GM11168 (cell line): ENCODE measurements at regions not wholly inside any gene's neighbourhood (a gene's known extent, or its start where the extent isn't known, plus 50 kb on each side); places are given as distances from the start of the nearest gene placed in this dataset.

Experiments
- in situ Hi-C: fragments of 300-500 bp; cut with MboI; formaldehyde crosslinking; loops from one replicate; pipeline ENCODE4 v1.12.0; 2022; ENCODE audit warnings: low sequenced_read_pairs; ENCODE audit not compliant: unreplicated experiment

DNA sequence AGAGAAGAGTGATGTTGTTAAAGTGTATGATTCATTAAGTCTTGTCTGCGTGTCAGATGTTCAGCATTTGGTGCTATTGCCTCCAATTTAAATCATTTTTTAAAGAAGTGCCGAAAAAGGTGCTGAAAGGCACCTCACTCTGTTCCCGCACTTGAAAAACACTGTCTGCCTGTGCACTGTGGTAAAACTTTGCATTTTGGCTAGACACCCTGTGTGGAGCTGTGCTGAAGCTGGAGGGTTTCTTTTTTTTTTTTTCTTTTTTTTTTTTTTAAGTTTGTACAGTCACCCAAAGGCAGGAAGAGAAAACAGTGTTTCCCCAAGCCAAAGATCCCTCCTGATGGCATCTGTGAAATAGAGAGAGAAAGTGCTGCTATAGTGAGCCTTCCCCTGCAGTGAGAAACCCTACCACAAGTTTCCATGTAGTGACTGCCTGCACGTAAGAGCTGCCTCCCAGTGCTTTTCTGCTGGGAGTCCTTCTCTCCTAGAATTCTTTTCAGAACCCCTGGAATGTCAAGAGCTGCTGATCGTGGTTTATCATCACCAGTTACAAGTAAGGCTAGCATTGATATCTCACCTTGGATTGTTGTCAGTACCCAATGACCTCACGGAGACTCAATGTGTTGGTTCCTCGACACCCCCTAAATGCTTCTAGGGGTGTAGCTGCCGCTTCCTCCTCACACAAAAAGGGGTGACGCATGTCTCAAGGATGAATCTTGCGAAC, 116.0 kb upstream of the SOX9 start:
- in situ Hi-C loops, result no loop called here

DNA sequence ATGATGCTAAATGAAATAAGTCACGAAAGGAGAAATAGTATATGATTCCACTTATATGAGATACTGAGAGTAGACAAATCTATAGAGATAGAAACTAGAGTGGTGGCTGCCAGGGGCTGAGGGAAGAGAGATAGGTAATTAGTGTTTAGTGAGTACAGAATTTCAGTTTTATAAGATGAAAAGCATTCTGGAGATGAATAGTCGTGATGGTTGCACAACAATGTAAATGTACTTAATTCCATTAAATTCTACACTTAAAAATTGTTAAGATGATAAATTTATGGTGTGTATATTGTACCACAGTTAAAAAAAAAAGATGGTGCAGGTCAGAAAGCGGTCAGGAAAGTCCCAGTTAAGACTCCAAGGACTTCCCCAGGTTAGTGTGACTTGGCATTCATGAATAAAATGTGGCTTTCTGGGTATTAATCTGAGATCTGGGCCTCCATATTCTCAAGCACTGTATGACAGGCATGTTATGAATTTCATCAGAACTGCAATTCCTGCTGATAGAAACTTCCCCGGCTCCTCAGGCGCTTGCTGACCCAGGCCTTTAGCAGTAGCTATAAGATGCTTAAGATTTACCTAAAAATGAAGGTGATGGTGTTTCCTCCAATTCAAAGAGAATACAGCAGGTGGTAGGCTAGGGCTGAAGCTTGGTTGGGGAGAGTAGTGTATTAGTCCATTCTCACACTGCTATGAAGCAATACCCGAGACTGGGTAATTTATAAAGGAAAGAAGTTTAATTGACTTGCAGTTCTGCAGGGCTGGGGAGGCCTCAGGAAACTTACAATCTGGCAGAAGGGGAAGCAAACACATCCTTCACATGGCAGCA, 115.3 kb upstream of the SOX9 start:
- in situ Hi-C loops, result no loop called here

DNA sequence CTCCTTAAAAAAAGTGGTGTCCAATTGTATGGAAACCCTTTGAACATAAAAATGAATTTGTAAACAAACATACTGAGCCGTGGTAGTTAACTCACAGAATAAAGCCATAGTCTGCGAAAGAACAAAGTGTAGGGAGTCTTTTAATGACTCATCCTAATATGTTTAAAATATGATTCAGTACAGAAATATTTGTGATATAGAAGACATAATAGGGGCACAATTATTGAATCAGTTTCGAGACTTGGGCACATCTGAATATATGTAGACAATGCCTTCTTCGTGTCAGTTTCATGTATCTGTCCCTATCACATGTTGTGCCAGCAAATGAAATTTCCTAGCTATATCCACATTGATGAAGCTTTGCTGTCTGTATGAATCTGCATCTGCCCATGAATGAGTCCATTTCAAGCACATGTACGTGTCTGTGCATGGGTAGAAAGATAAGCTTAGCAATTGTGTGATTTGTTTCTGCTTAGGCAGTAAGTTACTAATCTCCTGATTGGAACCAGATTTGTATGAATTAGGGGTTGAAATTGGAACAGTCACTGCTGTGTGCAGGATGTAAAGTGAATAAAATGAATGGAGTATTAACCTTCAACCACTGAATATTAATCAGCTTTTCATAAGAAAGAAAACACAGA, 112.5 kb upstream of the SOX9 start:
- in situ Hi-C loops, result no loop called here

DNA sequence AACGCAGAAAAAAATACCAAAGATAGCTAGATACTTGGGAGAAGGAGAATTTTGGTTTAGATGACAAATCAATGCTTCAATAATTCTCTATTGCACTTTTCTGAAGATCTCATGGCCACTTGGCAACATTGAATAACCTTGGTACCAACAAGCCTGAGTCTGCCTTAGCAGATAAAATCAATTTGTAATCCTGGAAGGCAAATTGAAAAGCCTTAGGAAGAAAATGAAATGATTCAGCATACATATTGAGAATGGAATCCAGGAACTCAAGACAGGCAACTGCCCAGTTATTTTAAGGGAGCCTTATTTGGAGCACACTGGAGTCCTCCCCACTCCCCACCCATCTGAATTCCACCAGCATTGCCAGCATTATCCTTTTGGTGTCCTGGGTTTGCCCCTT, 109.3 kb upstream of the SOX9 start:
- in situ Hi-C loops, result no loop called here

DNA sequence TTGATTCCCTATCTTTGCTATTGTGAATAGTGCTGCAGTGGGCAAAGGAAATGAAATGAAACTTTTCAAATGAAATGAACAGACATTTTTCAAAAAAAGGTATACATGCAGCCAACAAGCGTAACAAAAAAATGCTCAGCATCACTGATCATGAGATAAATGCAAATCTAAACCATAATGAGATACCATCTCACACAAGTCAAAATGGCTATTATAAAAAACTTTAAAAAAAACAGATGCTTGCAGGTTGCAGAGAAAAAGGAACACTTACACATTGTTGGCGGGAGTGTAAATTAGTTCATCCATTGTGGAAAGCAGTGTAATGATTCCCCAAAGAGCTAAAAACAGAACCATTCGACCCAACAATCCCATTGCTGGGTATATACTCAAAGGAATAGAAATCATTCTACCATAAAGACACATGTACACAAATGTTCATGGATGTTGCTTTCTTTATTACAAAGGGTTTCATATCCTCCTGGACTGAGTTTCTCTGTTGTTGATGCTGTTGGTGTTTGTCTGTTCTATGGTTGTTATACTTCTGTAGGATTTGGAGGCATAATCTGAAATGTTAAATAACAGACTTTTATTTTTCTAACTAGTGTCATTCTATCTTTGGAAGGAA, 99.3 kb upstream of the SOX9 start:
- in situ Hi-C loops, result no loop called here

DNA sequence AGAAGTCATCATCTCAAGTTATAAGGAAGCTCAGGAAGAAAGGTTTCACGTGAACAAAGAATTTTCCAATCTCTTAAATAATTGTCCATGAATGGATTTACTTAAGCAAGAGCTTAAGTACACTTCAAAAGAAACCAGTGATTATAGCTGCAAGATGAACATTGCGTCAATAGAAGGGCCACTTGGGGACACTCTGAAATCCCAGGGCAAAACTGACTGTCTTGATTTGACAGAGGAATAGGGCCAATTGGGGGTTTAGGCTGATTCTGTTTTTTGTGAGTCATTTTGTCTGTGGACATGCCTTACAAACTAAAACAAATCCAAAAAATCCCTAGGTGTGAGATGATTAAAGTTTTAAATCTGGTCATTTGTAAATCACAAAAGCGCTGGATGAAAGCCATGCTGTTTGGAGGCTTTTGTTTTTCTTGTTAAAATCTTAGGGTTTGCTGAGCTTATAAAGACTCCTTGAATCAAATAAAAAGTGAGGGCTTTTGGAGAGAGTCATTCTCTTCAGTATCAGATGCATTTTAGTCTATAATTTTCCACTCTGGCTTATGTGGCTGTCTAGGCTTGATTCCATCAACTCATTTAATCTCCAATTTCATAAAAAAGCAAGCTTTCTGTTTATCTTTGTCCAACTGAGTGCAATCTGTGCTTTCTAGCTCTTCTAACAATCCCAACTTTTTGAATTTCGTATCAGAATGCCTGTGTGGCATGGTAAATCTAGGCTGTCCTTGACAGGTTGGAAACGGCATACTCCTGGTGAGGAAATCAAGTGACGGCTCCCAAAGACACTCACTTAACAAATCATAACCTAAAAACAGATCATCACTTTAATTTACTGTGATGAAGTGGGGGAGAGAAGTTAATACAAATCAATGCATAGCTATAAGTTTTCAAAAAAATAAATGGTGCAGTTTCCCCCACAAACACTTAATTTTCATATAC, 98.2 kb upstream of the SOX9 start:
- in situ Hi-C loops, result no loop called here

DNA sequence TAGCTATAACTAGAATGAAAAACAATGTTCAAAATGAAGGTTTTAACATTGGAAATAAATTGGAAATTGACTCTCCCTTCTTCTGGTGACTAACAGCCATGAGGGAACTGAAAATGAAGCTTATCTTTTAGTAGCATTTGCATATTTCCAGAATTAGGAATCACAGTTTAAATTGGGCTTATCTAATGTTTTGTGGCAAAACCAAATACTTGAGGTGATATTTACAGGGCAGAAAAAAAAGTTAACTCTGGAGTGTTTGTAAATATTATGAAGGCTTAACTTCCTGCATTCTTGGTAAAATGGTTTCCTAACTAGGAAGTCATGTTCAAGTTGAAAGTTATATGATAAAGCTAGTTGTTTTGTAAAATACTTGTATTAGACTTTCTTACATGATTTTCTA, 96.4 kb upstream of the SOX9 start:
- in situ Hi-C loops, result no loop called here

DNA sequence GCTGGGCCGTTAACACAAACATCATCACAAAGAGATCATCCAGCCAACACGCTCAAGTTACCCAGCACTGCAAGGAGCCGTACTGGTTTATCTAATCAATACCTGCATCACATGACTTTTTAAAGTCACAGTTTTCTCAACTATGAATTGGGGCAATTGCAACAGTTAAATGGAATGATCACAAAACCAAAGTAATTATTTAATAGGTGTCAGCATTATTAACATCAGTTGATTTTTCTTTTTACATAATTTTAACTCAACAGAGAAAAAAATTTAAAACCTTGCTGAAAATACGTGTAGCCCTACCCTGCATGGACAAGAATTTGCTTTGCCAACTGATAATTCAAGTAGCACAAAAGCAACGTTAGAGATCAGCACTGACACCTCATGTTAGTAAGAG, 95.7 kb upstream of the SOX9 start:
- in situ Hi-C loops, result no loop called here

DNA sequence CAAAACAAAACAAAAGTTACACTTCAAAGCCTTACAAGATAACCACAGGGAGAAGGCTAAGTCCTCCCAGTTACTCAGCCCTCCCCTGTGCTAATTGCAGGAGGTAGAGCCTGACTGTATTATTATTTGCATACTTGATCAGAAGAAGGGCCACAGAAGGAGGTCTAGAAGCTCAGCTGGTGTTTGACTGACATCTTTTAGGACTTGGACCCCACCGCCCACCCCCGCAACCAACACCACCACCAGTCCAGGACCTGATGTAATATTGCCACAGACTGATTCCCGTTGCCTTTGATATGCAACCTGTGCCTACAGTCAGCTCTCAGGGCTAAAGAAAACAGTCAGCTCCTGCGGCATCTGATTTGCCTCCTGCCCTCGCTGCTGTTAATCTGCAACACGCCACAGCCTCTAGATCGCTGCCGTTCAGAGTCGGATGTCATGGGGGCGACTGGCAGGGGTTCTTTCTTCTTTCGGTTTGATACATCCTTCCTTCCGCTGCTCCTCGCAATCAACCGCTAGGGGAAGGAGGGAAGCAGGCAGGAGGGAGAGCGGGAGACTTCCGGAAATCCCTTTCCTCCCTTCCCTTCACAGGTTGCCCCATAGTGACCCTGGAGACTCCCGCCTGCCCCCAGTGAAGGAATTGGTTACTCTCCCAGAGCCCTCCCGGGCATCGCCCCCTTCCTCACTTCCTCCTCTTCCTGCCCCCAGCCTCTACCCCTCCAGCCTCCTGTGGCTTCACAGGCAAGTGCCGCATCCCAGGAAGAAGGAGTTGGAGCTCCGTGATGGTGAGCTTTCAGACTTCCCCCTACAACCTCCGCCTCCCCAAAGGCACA, 90.5 kb upstream of the SOX9 start:
- in situ Hi-C loops, result no loop called here

DNA sequence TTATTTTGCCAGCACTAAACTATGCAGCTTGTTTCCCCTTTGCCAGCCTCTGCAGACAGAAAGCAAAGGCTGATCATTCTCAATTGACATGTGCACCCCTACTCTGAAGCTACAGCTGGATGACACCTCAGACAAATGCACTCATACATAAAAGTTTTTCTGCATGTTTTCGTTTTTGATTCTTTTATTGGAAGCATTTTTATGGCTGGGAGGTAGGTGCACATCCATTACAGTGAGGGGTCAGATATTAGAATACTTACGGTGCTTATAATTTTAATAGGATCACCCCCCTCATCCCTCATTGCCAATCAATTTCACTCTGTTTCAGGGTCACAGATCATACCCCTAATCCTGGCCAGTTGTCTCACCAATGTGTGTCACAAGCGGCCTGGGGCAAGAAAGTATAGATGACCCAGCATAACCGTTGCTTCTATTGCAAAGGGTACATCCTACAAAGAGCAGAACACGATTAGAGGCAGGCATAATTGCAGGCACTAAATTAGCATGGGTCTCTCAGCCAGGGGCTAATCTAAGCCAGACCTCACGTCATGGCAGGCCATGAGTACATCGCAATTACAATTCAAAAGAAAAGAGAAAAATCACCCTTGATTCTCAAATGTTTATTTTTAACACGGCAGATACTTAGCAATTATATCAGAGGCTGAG, 89.5 kb upstream of the SOX9 start:
- in situ Hi-C loops, result no loop called here

DNA sequence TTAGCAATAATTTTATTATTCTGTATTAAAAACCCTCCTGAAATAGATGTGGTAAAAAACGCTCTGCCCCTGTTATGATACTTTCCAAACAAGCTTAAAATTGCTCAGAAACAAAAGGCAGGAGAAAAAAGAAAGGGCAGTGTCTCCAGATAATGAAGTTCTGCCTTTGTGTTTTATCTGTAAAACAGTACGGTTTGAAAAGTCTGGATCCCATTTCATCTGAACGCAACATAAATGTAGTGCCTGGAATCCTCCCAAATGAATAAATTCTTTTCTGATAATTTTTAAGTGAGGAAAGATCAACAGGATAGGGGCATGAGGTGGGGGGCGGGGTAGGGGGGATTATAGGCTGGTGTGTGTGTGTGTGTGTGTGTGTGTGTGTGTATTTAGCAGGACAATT, 87.5 kb upstream of the SOX9 start:
- in situ Hi-C loops, result no loop called here

DNA sequence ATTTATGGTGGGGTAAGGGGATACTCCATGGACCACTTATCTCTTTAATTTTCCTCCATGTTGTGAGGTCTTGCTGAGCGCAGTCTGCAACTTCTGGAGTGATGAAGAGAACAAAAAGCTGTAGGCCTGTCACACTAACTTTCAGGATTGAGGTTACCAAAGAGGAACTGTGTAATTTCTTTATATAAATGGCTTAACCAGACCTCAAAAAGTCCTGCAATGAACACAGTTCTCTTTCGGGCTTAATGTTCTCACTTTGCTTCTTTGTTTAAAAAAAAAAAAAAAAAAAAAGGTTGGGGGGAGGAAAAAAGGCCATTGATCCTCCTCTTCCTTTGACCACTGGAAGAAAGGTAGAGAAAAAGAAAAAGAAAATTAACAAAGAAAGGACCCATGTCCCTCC, 86.8 kb upstream of the SOX9 start:
- in situ Hi-C loops, result no loop called here

DNA sequence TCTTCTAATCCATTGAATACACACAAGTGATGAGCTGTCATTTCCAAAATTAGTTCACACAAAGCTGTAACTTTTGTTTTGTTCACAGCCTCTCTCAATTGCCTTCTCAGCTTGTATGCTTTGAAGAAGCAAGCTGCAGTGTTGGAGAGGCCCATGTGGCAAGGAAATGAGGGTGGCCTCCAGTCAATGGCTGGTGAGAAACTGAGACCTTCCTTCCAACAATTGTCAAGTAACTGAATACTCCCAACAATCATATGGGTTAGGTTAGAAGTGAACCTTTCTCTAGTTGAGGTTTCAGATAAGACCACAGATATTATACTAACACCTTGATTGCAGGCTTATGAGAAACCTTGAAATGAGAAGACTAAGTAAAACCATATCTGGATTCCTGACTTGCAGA, 82.4 kb upstream of the SOX9 start:
- in situ Hi-C loops, result no loop called here

DNA sequence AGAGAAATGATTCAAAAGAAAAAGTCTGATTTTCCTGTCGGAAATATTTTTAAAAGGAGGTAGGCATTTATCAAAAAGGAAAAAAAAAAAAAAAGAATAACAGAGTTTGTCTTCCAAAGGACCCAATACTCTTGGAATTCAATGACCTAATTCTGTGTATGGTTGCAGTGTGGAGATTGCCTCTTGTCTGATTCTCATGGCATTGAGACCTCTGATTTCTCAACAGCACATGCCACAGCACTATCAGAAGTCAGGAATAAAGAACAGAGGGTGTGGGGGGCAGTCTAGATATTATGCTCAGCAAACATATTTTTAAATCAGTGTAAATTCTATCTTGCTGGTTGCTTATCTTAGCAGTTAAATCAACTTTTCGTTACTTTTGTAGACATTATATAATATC, 81.3 kb upstream of the SOX9 start:
- in situ Hi-C loops, result no loop called here

DNA sequence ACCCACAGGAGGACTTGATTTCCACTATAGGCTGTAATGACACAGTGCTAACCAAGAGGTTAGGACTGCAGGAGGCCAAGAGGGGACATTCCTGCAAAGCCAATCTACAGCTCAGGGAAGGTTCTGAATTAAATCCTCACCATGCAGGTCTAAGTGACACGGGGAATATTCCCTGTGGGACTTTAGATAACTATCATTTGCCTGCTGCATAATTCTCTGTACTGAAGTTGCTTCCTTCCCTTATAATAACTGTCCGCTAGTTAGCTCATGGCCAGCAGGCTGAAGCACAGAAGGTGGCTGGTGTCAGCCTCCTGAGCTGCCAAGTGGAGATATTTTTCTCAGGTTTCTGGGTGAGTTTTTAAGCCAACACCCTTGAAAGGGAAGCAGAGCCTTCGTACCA, 74.6 kb upstream of the SOX9 start:
- in situ Hi-C loops, result no loop called here

DNA sequence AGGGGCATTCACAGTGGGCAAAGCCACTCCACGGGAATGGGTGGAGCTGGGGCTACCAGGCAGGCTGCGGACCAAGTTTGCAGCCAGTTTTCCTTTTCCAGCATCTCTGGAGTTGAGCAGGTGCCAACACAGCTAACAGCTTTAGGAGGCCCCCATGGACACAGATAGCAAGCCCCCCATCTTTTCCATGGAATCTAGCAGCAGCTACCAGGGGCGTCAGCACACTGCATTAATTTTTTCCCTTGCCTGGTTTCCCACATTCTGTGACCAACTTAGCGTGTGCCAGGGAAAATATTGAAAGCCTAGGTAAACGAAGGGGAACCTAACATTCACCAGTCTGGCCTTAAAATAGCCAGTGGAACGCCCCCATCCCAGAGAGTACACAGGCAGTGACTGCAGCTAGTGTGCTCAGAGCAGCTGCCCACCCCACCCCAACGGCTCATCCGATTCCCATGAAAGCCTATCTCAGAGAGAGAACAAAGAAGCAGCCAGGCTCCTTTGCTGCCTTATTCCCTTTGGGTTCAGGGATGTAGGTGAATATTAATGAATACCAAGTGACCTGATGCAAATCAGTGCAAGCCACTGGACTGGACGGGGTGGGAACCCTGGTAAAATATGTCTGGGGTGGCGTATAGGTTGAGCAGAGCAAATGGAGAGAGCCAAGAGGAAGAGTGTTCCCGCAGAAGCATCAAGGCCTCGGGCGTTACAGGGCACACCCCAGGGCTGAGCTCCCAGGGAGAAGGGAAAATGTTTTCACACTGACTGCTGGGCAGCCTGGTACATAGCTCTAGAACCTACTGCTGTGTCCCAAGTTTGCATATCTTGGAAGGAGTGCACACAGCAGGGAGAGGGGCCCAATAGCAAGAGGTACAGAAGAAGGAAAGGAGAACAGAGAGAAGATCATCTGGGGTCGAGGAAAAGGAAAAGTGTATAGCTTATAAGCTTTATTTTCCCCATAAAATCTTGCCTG, 73.9 kb upstream of the SOX9 start:
- in situ Hi-C loops, result no loop called here

DNA sequence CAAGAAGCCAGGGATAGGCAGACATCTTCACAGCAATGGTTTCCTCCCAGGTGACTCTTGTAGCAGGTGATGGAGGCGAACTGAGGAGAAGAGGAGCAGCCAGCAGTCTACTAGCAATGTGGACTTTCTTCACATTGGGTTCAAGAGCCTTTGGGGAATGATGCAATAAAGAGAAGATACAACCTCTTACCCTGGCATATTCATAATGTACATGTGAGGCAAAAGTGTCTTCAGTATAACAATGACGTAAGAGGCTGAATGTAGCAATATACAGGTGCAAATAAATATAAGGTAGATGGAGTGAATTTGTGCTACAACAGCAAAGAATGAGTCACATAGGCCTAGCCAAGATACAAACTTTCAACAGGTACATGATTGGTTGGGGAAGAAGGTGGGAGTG, 70.9 kb upstream of the SOX9 start:
- in situ Hi-C loops, result no loop called here
